ENCODE measurements at regions not wholly inside any gene's neighbourhood (a gene's known extent, or its start where the extent isn't known, plus 50 kb on each side); places are given as distances from the start of the nearest gene placed in this dataset.

- TF ChIP-seq ISL1 (CRISPR knock-in tag; IDR thresholded peaks at IDR 0.05), result no peak
- no peak for TF ChIP-seq ZFP30 (CRISPR knock-in tag; IDR thresholded peaks at IDR 0.05)
- no peak for TF ChIP-seq TCF4 (CRISPR knock-in tag; IDR thresholded peaks at IDR 0.05; ENCODE audit: borderline replicate concordance)
- TF ChIP-seq GLIS3 (CRISPR knock-in tag; IDR thresholded peaks at IDR 0.05), result no peak
Measured at GRCh38 chr6:87793315-87793714, 91.3 kb upstream of the AKIRIN2 start.
